H9 (cell line): ENCODE measurements at regions not wholly inside any gene's neighbourhood (a gene's known extent, or its start where the extent isn't known, plus 50 kb on each side); places are given as distances from the start of the nearest gene placed in this dataset.

Source experiments
- DNase-seq: peaks from one replicate; pipeline ENCODE4 v3.0.0-alpha.2; 2017
- H2AFZ ChIP-seq: one replicate; pipeline ENCODE4 v1.6.1; 2013; ENCODE audit warnings: mild to moderate bottlenecking, low read length, control low read depth, moderate library complexity
- H2AK5ac ChIP-seq: 2 replicates; pipeline ENCODE4 v1.6.1; 2013; ENCODE audit warnings: low read length, control low read depth, mixed read lengths; ENCODE audit not compliant: insufficient read length
- H2BK120ac ChIP-seq: one replicate; pipeline ENCODE4 v1.6.1; 2013; ENCODE audit warnings: low read depth, mild to moderate bottlenecking, low read length, control low read depth, inconsistent platforms; ENCODE audit not compliant: poor library complexity, severe bottlenecking
- H2BK12ac ChIP-seq: 2 replicates; pipeline ENCODE4 v1.6.1; 2013; ENCODE audit warnings: low read length, control low read depth, mixed read lengths, low read depth; ENCODE audit not compliant: insufficient read length
- H2BK15ac ChIP-seq: 2 replicates; pipeline ENCODE4 v1.6.1; 2013; ENCODE audit warnings: low read depth, low read length, control low read depth
- H2BK20ac ChIP-seq: one replicate; pipeline ENCODE4 v1.6.1; 2013; ENCODE audit warnings: low read depth, mild to moderate bottlenecking, low read length, control low read depth, inconsistent platforms; ENCODE audit not compliant: poor library complexity, severe bottlenecking
- H2BK5ac ChIP-seq: 2 replicates; pipeline ENCODE4 v1.6.1; 2013; ENCODE audit warnings: low read length, control low read depth, mixed read lengths; ENCODE audit not compliant: insufficient read length
- H3K14ac ChIP-seq: 2 replicates; pipeline ENCODE4 v1.6.1; 2013; ENCODE audit warnings: low read length, control low read depth; ENCODE audit not compliant: insufficient read depth
- H3K18ac ChIP-seq: 2 replicates; pipeline ENCODE4 v1.6.1; 2013; ENCODE audit warnings: low read depth, mild to moderate bottlenecking, mixed read lengths, low read length, control low read depth; ENCODE audit not compliant: insufficient read length
- H3K23ac ChIP-seq: 2 replicates; pipeline ENCODE4 v1.6.1; 2013; ENCODE audit warnings: low read length, control low read depth, mixed read lengths, low read depth; ENCODE audit not compliant: insufficient read length
- H3K23me2 ChIP-seq: 2 replicates; pipeline ENCODE4 v1.6.1; 2013; ENCODE audit warnings: low read depth, mild to moderate bottlenecking, mixed read lengths, low read length, control low read depth; ENCODE audit not compliant: insufficient read length, poor library complexity, severe bottlenecking
- H3K27ac ChIP-seq: 2 replicates; pipeline ENCODE4 v1.5.1; 2013; ENCODE audit warnings: low read length, control low read depth, mixed read lengths, low read depth; ENCODE audit not compliant: insufficient read length
- H3K27me3 ChIP-seq: 2 replicates; pipeline ENCODE4 v1.6.1; 2013; ENCODE audit warnings: low read length, control low read depth, inconsistent platforms; ENCODE audit not compliant: insufficient read depth
- H3K4ac ChIP-seq: 2 replicates; pipeline ENCODE4 v1.6.1; 2013; ENCODE audit warnings: low read depth, mild to moderate bottlenecking, control low read depth, inconsistent platforms, low read length, moderate library complexity
- H3K4me1 ChIP-seq: 2 replicates; pipeline ENCODE4 v1.6.1; 2013; ENCODE audit warnings: low read length, control low read depth, inconsistent platforms; ENCODE audit not compliant: insufficient read depth
- H3K4me2 ChIP-seq: 2 replicates; pipeline ENCODE4 v1.6.1; 2013; ENCODE audit warnings: low read length, control low read depth, mixed read lengths; ENCODE audit not compliant: insufficient read length, insufficient read depth
- H3K56ac ChIP-seq: 2 replicates; pipeline ENCODE4 v1.6.1; 2013; ENCODE audit warnings: low read depth, mild to moderate bottlenecking, mixed read lengths, low read length, control low read depth; ENCODE audit not compliant: insufficient read length
- H3K79me1 ChIP-seq: 2 replicates; pipeline ENCODE4 v1.6.1; 2013; ENCODE audit warnings: low read depth, mild to moderate bottlenecking, moderate library complexity, low read length, control low read depth, inconsistent platforms; ENCODE audit not compliant: insufficient read depth, poor library complexity, severe bottlenecking
- H3K79me2 ChIP-seq: 2 replicates; pipeline ENCODE4 v1.6.1; 2013; ENCODE audit warnings: low read length, control low read depth, inconsistent platforms; ENCODE audit not compliant: insufficient read depth
- H3K9ac ChIP-seq: 2 replicates; pipeline ENCODE4 v1.6.1; 2013; ENCODE audit warnings: low read length, control low read depth, mixed read lengths; ENCODE audit not compliant: insufficient read length; ENCODE audit errors: extremely low read depth
- H3K9me3 ChIP-seq: one replicate; pipeline ENCODE4 v1.6.1; 2013; ENCODE audit warnings: low read depth, low read length, inconsistent platforms; ENCODE audit not compliant: control insufficient read depth
- H3T11ph ChIP-seq: one replicate; pipeline ENCODE4 v1.6.1; 2013; ENCODE audit warnings: mild to moderate bottlenecking, low read length, control low read depth, inconsistent platforms
- H4K20me1 ChIP-seq: one replicate; pipeline ENCODE4 v1.6.1; 2013; ENCODE audit not compliant: control insufficient read depth, insufficient read length, insufficient read depth
- H4K5ac ChIP-seq: 2 replicates; pipeline ENCODE4 v1.6.1; 2013; ENCODE audit warnings: low read depth, mild to moderate bottlenecking, mixed read lengths, low read length, control low read depth; ENCODE audit not compliant: insufficient read length
- H4K8ac ChIP-seq: replicated peaks from 2 replicates; pipeline ENCODE4 v1.6.1; 2013; ENCODE audit warnings: low read length, control low read depth, mixed read lengths, low read depth; ENCODE audit not compliant: insufficient read length
- H4K91ac ChIP-seq: 2 replicates; pipeline ENCODE4 v1.6.1; 2013; ENCODE audit warnings: low read depth, mild to moderate bottlenecking, moderate library complexity, mixed read lengths, low read length, control low read depth; ENCODE audit not compliant: insufficient read length
- H3K27ac Mint-ChIP-seq, 3 experiments: 2 replicates in 2 of 3; 3 replicates in 1 of 3; pipeline ENCODE4 v1.8.0; 2020 to 2021; ENCODE audit warnings: mixed read lengths in 3 of 3, mild to moderate bottlenecking in 1 of 3, moderate library complexity in 1 of 3
- H3K27me3 Mint-ChIP-seq: 2 replicates; pipeline ENCODE4 v1.8.0; 2021; ENCODE audit warnings: low read depth, mild to moderate bottlenecking, moderate library complexity, mixed read lengths
- H3K36me3 Mint-ChIP-seq, 3 experiments: 2 replicates in 2 of 3; 3 replicates in 1 of 3; pipeline ENCODE4 v1.8.0; 2020 to 2021; ENCODE audit warnings: low read depth in 3 of 3, mixed read lengths in 3 of 3; ENCODE audit not compliant: insufficient read depth in 1 of 3
- H3K4me1 Mint-ChIP-seq, 2 experiments: 2 replicates each; pipeline ENCODE4 v1.8.0; 2020; ENCODE audit warnings: mixed read lengths in 2 of 2
- H3K4me3 Mint-ChIP-seq, 2 experiments: 2 replicates in 1 of 2; 3 replicates in 1 of 2; pipeline ENCODE4 v1.8.0; 2020 to 2021; ENCODE audit warnings: mild to moderate bottlenecking in 2 of 2, mixed read lengths in 2 of 2, moderate library complexity in 1 of 2
- H3K9me3 Mint-ChIP-seq, 2 experiments: 2 replicates in 1 of 2; 3 replicates in 1 of 2; pipeline ENCODE4 v1.8.0; 2020; ENCODE audit warnings: mild to moderate bottlenecking in 2 of 2, mixed read lengths in 2 of 2, moderate library complexity in 1 of 2
- WGBS: extraction: QIAGEN DNeasy Blood & Tissue Kit; methylation state at CpG from one replicate; pipeline ENCODE4 v1.1.7; 2013; ENCODE audit warnings: missing lambda C conversion rate, low lambda C conversion rate, mixed read lengths; ENCODE audit not compliant: insufficient read length; ENCODE audit errors: extremely low coverage; 5-methylcytosine and 5-hydroxymethylcytosine counted together
- TF ChIP-seq, protein P1 (sequence below): fragments of 200-600 bp; sonication (generic); conservative IDR thresholded peaks from 3 replicates; pipeline ENCODE4 v1.8.0; 2021; ENCODE audit warnings: antibody characterized with exemption, mild to moderate bottlenecking

GRCh38 chr5:68499987-68500386 is 284.4 kb downstream of the PIK3R1 start:
- Histone ChIP-seq H3T11ph (no peak overlapping the region), H3K9me3 (peaks cover 10% of the 10 kb centered on the region), H3K4me1 (no peaks in the 10 kb centered on the region), H3K79me2 (no peaks in the 10 kb centered on the region), H3K56ac (no peak overlapping the region), H3K27me3 (no peaks in the 10 kb centered on the region), H3K27ac (no peak overlapping the region), H3K9ac (no peak overlapping the region), H2AK5ac (no peak overlapping the region), H2BK5ac (no peak overlapping the region), H4K5ac (no peak overlapping the region), H2BK20ac (no peak overlapping the region), H3K23ac (no peak overlapping the region), H4K20me1 (no peaks in the 10 kb centered on the region), H2BK12ac (no peak overlapping the region), H2BK15ac (no peak overlapping the region), H3K23me2 (no peaks in the 10 kb centered on the region), H2BK120ac (no peak overlapping the region), H3K14ac (no peak overlapping the region), H3K79me1 (no peaks in the 10 kb centered on the region), H3K4me2 (no peak overlapping the region), H4K91ac (no peak overlapping the region), H3K4ac (no peak overlapping the region), H3K18ac (no peak overlapping the region), H2AFZ (no peak overlapping the region), H4K8ac (no peak overlapping the region)
- H3K27ac Mint-ChIP-seq: no peak overlapping the region
- TF ChIP-seq, protein P1, sequence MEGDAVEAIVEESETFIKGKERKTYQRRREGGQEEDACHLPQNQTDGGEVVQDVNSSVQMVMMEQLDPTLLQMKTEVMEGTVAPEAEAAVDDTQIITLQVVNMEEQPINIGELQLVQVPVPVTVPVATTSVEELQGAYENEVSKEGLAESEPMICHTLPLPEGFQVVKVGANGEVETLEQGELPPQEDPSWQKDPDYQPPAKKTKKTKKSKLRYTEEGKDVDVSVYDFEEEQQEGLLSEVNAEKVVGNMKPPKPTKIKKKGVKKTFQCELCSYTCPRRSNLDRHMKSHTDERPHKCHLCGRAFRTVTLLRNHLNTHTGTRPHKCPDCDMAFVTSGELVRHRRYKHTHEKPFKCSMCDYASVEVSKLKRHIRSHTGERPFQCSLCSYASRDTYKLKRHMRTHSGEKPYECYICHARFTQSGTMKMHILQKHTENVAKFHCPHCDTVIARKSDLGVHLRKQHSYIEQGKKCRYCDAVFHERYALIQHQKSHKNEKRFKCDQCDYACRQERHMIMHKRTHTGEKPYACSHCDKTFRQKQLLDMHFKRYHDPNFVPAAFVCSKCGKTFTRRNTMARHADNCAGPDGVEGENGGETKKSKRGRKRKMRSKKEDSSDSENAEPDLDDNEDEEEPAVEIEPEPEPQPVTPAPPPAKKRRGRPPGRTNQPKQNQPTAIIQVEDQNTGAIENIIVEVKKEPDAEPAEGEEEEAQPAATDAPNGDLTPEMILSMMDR: no peak
- WGBS: no CpG with 5 or more reads among the region's 4 CpGs
- H3K4me1 Mint-ChIP-seq: no peaks in the 10 kb centered on the region
- H3K9me3 Mint-ChIP-seq: peaks cover 38 to 45% of the 10 kb centered on the region in 2 experiments
- H3K36me3 Mint-ChIP-seq: peaks cover 32 to 46% (median 40%) of the 10 kb centered on the region in 3 experiments
- no peak for DNase-seq
- H3K27me3 Mint-ChIP-seq: no peaks in the 10 kb centered on the region; the same call in 1 of the 2 replicates
- H3K4me3 Mint-ChIP-seq: no peak overlapping the region
